Right renal cortex interstitium (tissue), 3 donors: ENCODE measurements at regions not wholly inside any gene's neighbourhood (a gene's known extent, or its start where the extent isn't known, plus 50 kb on each side); places are given as distances from the start of the nearest gene placed in this dataset.

Experiments used
- DNase-seq, 3 donors: peaks; one replicate each; pipeline ENCODE4 v3.0.0-alpha.2; 2013; ENCODE audit warnings: low read depth in 3 of 3, low spot score in 2 of 3

GRCh38 chr6:115728171-115728570 is 332.5 kb downstream of the FRK start:
- DNase-seq, result no peak

- DNase-seq, result no peak
These were observed 339.1 kb downstream of the FRK start for GRCh38 chr6:115721564-115721963.

- DNase-seq, result no peak
These were observed 339.8 kb downstream of the FRK start for GRCh38 chr6:115720900-115721299.

- DNase-seq, result no peak
These were observed 343.2 kb downstream of the FRK start for GRCh38 chr6:115717472-115717871.

GRCh38 chr6:115717062-115717461 is 343.6 kb downstream of the FRK start:
- peak in 1 of 3 donors; percentile 4 for DNase-seq

- peak in 1 of 3 donors; percentile 7 for DNase-seq
These were observed 348.3 kb downstream of the FRK start for GRCh38 chr6:115712291-115712961.

GRCh38 chr6:115708850-115709249 is 351.8 kb downstream of the FRK start:
- DNase-seq, result no peak

GRCh38 chr6:115706981-115707380 is 353.7 kb downstream of the FRK start:
- no peak for DNase-seq

GRCh38 chr6:115706324-115706723 is 354.4 kb downstream of the FRK start:
- no peak for DNase-seq

GRCh38 chr6:115704028-115704427 is 356.7 kb downstream of the FRK start:
- DNase-seq, result no peak

GRCh38 chr6:115691433-115691832 is 369.3 kb downstream of the FRK start:
- no peak for DNase-seq

- no peak for DNase-seq
These were observed 369.8 kb downstream of the FRK start for GRCh38 chr6:115690854-115691253.

- no peak for DNase-seq
These were observed 378.5 kb downstream of the FRK start for GRCh38 chr6:115681978-115682775.

GRCh38 chr6:115680621-115681020 is 380.1 kb downstream of the FRK start:
- no peak for DNase-seq

GRCh38 chr6:115677198-115677597 is 383.5 kb downstream of the FRK start:
- no peak for DNase-seq

GRCh38 chr6:115675443-115675842 is 385.2 kb downstream of the FRK start:
- DNase-seq, result no peak

GRCh38 chr6:115668781-115669180 is 391.9 kb downstream of the FRK start:
- no peak for DNase-seq

- DNase-seq, result no peak
These were observed 392.5 kb downstream of the FRK start for GRCh38 chr6:115668211-115668610.

- no peak for DNase-seq
These were observed 393.1 kb downstream of the FRK start for GRCh38 chr6:115667478-115668026.

- no peak for DNase-seq
These were observed 393.7 kb downstream of the FRK start for GRCh38 chr6:115666997-115667396.

- DNase-seq, result no peak
These were observed 395.4 kb downstream of the FRK start for GRCh38 chr6:115665310-115665709.

GRCh38 chr6:115663681-115664080 is 397.0 kb downstream of the FRK start:
- no peak for DNase-seq
